Fibroblast of lung (primary cell): ENCODE measurements at regions not wholly inside any gene's neighbourhood (a gene's known extent, or its start where the extent isn't known, plus 50 kb on each side); places are given as distances from the start of the nearest gene placed in this dataset.

Source experiments
- EZH2 ChIP-seq: IDR thresholded peaks from 2 replicates; pipeline ENCODE4 v1.5.1; 2012; ENCODE audit warnings: low read length, control low read depth, mild to moderate bottlenecking; ENCODE audit errors: missing control alignments
- TF ChIP-seq, protein P1 (sequence below), 2 donors: IDR thresholded peaks in 1 of 2; conservative IDR thresholded peaks in 1 of 2; 1 replicate in 1 of 2; 2 replicates in 1 of 2; pipeline ENCODE4 v1.5.1; 2011 to 2012; ENCODE audit warnings: low read length in 2 of 2, control low read depth in 1 of 2, inconsistent platforms in 1 of 2, low read depth in 1 of 2, mild to moderate bottlenecking in 1 of 2

- no peak for TF ChIP-seq EZH2
- TF ChIP-seq, protein P1, sequence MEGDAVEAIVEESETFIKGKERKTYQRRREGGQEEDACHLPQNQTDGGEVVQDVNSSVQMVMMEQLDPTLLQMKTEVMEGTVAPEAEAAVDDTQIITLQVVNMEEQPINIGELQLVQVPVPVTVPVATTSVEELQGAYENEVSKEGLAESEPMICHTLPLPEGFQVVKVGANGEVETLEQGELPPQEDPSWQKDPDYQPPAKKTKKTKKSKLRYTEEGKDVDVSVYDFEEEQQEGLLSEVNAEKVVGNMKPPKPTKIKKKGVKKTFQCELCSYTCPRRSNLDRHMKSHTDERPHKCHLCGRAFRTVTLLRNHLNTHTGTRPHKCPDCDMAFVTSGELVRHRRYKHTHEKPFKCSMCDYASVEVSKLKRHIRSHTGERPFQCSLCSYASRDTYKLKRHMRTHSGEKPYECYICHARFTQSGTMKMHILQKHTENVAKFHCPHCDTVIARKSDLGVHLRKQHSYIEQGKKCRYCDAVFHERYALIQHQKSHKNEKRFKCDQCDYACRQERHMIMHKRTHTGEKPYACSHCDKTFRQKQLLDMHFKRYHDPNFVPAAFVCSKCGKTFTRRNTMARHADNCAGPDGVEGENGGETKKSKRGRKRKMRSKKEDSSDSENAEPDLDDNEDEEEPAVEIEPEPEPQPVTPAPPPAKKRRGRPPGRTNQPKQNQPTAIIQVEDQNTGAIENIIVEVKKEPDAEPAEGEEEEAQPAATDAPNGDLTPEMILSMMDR (conservative IDR thresholded peaks at IDR 0.05 in 1 of 2, IDR thresholded peaks at IDR 0.05 in 1 of 2; ENCODE audit: low read depth in 1 of 2, low read length in 2 of 2): no peak
These were observed 301.8 kb upstream of the FAT3 start for GRCh38 chr11:91922846-91923245.
